ENCODE measurements at regions not wholly inside any gene's neighbourhood (a gene's known extent, or its start where the extent isn't known, plus 50 kb on each side); places are given as distances from the start of the nearest gene placed in this dataset.
"Not testable (repeated sequence)": the region's sequence is repeated elsewhere in the genome, so short reads cannot be mapped to it uniquely, and the experiment has no call there.

GRCh38 chr6:37078814-37079213 lies 73.4 kb downstream of the FGD2 start:
- DNase-seq (ENCODE audit: low spot score) = no peak

GRCh38 chr6:37081042-37081607 lies 75.7 kb downstream of the FGD2 start:
- DNase-seq (ENCODE audit: low spot score) = no peak

- DNase-seq (ENCODE audit: low spot score) = no peak
Measured at GRCh38 chr6:37082390-37083130, 77.1 kb downstream of the FGD2 start.

- DNase-seq (ENCODE audit: low spot score) = no peak
Measured at GRCh38 chr6:37083243-37084138, 78.0 kb downstream of the FGD2 start.

GRCh38 chr6:37084665-37085064 lies 79.2 kb downstream of the FGD2 start:
- not testable (repeated sequence) for DNase-seq (ENCODE audit: low spot score)

- no peak for DNase-seq (ENCODE audit: low spot score)
Measured at GRCh38 chr6:37085198-37085597, 79.7 kb downstream of the FGD2 start.

GRCh38 chr6:37088897-37089296 lies 81.1 kb upstream of the PIM1 start:
- DNase-seq (ENCODE audit: low spot score) = no peak

GRCh38 chr6:37089783-37090182 lies 80.2 kb upstream of the PIM1 start:
- DNase-seq (ENCODE audit: low spot score) = no peak

GRCh38 chr6:37091104-37091503 lies 78.8 kb upstream of the PIM1 start:
- not testable (repeated sequence) for DNase-seq (ENCODE audit: low spot score)

GRCh38 chr6:37091586-37091985 lies 78.4 kb upstream of the PIM1 start:
- not testable (repeated sequence) for DNase-seq (ENCODE audit: low spot score)

GRCh38 chr6:37092923-37093727 lies 76.8 kb upstream of the PIM1 start:
- DNase-seq (ENCODE audit: low spot score) = no peak

GRCh38 chr6:37093728-37094069 lies 76.3 kb upstream of the PIM1 start:
- no peak for DNase-seq (ENCODE audit: low spot score)

GRCh38 chr6:37095997-37096396 lies 74.0 kb upstream of the PIM1 start:
- DNase-seq (ENCODE audit: low spot score) = no peak

- no peak for DNase-seq (ENCODE audit: low spot score)
Measured at GRCh38 chr6:37097335-37097734, 72.6 kb upstream of the PIM1 start.

- DNase-seq (ENCODE audit: low spot score) = no peak
Measured at GRCh38 chr6:37099442-37099841, 70.5 kb upstream of the PIM1 start.

GRCh38 chr6:37100745-37101144 lies 69.2 kb upstream of the PIM1 start:
- DNase-seq (ENCODE audit: low spot score) = no peak

- no peak for DNase-seq (ENCODE audit: low spot score)
Measured at GRCh38 chr6:37101991-37102298, 68.0 kb upstream of the PIM1 start.

- DNase-seq (ENCODE audit: low spot score) = peak; percentile 97
Measured at GRCh38 chr6:37102299-37103168, 67.4 kb upstream of the PIM1 start.

- DNase-seq (ENCODE audit: low spot score) = peak; percentile 57
Measured at GRCh38 chr6:37103169-37104039, 66.5 kb upstream of the PIM1 start.

GRCh38 chr6:37104824-37105147 lies 65.2 kb upstream of the PIM1 start:
- DNase-seq (ENCODE audit: low spot score) = no peak
